Panc1 (cell line): ENCODE measurements at regions not wholly inside any gene's neighbourhood (a gene's known extent, or its start where the extent isn't known, plus 50 kb on each side); places are given as distances from the start of the nearest gene placed in this dataset.

Source experiments
- ATAC-seq: fragments of 200-7000 bp; cut with Tn5 transposase; 2 replicates; pipeline ENCODE4 v1.9.1; 2020; ENCODE audit warnings: mild to moderate bottlenecking, moderate library complexity
- BruUV-seq: library from RNA; stranded (reverse); fragments of 400-500 nt; replicated peaks from 2 replicates; lab custom pipeline; 2021; lab: Mats Ljungman, UMichigan
- CTCF ChIA-PET: fragments of 300-600 bp; sonication (Branson Sonifier 250); formaldehyde crosslinking; loops from one replicate; lab custom pipeline; 2022; ENCODE audit warnings: antibody characterized with exemption; lab: Charles Lee
- POLR2A ChIA-PET: fragments of 300-600 bp; sonication (Branson Sonifier 250); formaldehyde crosslinking; loops from one replicate; lab custom pipeline; 2022; ENCODE audit warnings: antibody characterized with exemption; lab: Charles Lee
- DNase-seq: peaks from one replicate; pipeline ENCODE4 v3.0.0-alpha.2; 2010; ENCODE audit warnings: low read depth, low spot score
- H3K27ac ChIP-seq: 2 replicates; pipeline ENCODE4 v1.5.1; 2011; ENCODE audit warnings: mild to moderate bottlenecking, low read length, inconsistent platforms
- H3K27me3 ChIP-seq: fragments of 200-500 bp; sonication (Bioruptor generic); 2 replicates; pipeline ENCODE4 v1.6.0; 2014; ENCODE audit warnings: low read length, inconsistent platforms; ENCODE audit not compliant: control insufficient read depth, insufficient read depth
- H3K36me3 ChIP-seq: fragments of 200-500 bp; sonication (Bioruptor generic); 2 replicates; pipeline ENCODE4 v1.5.1; 2014; ENCODE audit warnings: inconsistent platforms, mild to moderate bottlenecking, low read length, moderate library complexity; ENCODE audit not compliant: control insufficient read depth, insufficient read depth
- H3K4me1 ChIP-seq: 2 replicates; pipeline ENCODE4 v1.5.1; 2011; ENCODE audit warnings: inconsistent platforms, mild to moderate bottlenecking, low read length, moderate library complexity; ENCODE audit not compliant: control insufficient read depth, insufficient read depth
- H3K4me3 ChIP-seq, 2 experiments: 2 replicates each; pipeline ENCODE4 v1.5.1; 2011 to 2012; ENCODE audit warnings: low read depth in 2 of 2, low read length in 2 of 2, mild to moderate bottlenecking in 2 of 2, inconsistent platforms in 1 of 2, moderate library complexity in 1 of 2
- H3K9me3 ChIP-seq: fragments of 200-500 bp; sonication (Bioruptor generic); 2 replicates; pipeline ENCODE4 v1.5.1; 2014; ENCODE audit warnings: low read depth, mild to moderate bottlenecking, inconsistent platforms, low read length, moderate library complexity; ENCODE audit not compliant: control insufficient read depth, insufficient read depth
- CTCF ChIP-seq: fragments of 450-650 bp; IDR thresholded peaks from 2 replicates; pipeline ENCODE4 v1.5.1; 2017; ENCODE audit warnings: mild to moderate bottlenecking
- POLR2AphosphoS5 ChIP-seq: IDR thresholded peaks from 2 replicates; pipeline ENCODE4 v1.6.1; 2012; ENCODE audit warnings: mild to moderate bottlenecking, low read depth, low read length, moderate library complexity
- SIN3A ChIP-seq: IDR thresholded peaks from 2 replicates; pipeline ENCODE4 v1.6.1; 2012; ENCODE audit warnings: low read depth, mild to moderate bottlenecking, low read length, moderate library complexity, borderline replicate concordance; ENCODE audit not compliant: insufficient read depth
- TCF7L2 ChIP-seq: IDR thresholded peaks from 2 replicates; pipeline ENCODE4 v1.6.1; 2011; ENCODE audit warnings: mild to moderate bottlenecking, low read depth, low read length, inconsistent platforms
- in situ Hi-C: cut with HindIII; loops from 2 replicates; pipeline ENCODE4 v1.10.0; 2016; ENCODE audit warnings: low sequenced_read_pairs, low pct_unique_long_range_greater_than_20kb
- intact Hi-C: fragments of 100-400 bp; cut with micrococcal nuclease; formaldehyde crosslinking; loops from one replicate; pipeline ENCODE4 v1.10.0; 2022; ENCODE audit not compliant: unreplicated experiment
- TF ChIP-seq, protein P1 (sequence below), 2 experiments: IDR thresholded peaks; 2 replicates each; pipeline ENCODE4 v1.6.1; 2011 to 2012; ENCODE audit warnings: low read depth in 2 of 2, control low read depth in 1 of 2, low read length in 1 of 2, mild to moderate bottlenecking in 1 of 2, moderate library complexity in 1 of 2; ENCODE audit not compliant: insufficient read depth in 1 of 2

DNA sequence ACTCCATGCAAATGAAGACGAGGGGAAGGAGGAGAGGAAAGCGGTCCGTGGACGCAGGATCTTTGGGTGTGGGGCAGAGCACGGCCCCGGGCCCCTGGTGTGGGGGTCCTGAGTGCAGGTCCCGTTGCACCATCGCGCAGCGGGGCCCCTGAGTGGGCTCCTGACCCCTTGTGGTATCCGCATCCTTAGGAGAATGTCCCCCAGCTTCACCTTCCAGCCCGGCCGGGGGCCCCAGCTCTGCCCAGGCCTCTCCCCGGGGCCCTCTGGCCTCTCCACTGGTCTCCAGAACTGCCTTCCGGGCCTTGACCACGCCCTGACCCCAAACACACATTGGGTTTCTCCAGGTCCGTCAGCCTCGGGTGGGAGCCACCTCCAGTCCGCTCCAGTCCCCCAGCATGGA lies 431.8 kb upstream of the SALL3 start:
- no peak for DNase-seq
- intact Hi-C loops, result no loop called here
- Histone ChIP-seq H3K27me3 (peaks cover 6% of the 10 kb centered on the region; the same call in 1 of the 2 replicates), H3K4me1 (no peaks in the 10 kb centered on the region), H3K9me3 (no peaks in the 10 kb centered on the region), H3K27ac (no peak overlapping the region), H3K4me3 (no peak overlapping the region), H3K36me3 (no peaks in the 10 kb centered on the region)
- no TSS peak for BruUV-seq
- ATAC-seq, result no peak
- no peak for TF ChIP-seq POLR2AphosphoS5
- TF ChIP-seq SIN3A, result no peak
- no peak for TF ChIP-seq CTCF
- TF ChIP-seq, protein P1, sequence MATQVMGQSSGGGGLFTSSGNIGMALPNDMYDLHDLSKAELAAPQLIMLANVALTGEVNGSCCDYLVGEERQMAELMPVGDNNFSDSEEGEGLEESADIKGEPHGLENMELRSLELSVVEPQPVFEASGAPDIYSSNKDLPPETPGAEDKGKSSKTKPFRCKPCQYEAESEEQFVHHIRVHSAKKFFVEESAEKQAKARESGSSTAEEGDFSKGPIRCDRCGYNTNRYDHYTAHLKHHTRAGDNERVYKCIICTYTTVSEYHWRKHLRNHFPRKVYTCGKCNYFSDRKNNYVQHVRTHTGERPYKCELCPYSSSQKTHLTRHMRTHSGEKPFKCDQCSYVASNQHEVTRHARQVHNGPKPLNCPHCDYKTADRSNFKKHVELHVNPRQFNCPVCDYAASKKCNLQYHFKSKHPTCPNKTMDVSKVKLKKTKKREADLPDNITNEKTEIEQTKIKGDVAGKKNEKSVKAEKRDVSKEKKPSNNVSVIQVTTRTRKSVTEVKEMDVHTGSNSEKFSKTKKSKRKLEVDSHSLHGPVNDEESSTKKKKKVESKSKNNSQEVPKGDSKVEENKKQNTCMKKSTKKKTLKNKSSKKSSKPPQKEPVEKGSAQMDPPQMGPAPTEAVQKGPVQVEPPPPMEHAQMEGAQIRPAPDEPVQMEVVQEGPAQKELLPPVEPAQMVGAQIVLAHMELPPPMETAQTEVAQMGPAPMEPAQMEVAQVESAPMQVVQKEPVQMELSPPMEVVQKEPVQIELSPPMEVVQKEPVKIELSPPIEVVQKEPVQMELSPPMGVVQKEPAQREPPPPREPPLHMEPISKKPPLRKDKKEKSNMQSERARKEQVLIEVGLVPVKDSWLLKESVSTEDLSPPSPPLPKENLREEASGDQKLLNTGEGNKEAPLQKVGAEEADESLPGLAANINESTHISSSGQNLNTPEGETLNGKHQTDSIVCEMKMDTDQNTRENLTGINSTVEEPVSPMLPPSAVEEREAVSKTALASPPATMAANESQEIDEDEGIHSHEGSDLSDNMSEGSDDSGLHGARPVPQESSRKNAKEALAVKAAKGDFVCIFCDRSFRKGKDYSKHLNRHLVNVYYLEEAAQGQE (IDR thresholded peaks at IDR 0.05; ENCODE audit: insufficient read depth in 1 of 2, low read depth in 2 of 2, low read length in 1 of 2), result no peak
- TF ChIP-seq TCF7L2, result no peak
- in situ Hi-C loops, result no loop called here
- CTCF ChIA-PET, result no interaction called here
- POLR2A ChIA-PET, result no interaction called here

DNA sequence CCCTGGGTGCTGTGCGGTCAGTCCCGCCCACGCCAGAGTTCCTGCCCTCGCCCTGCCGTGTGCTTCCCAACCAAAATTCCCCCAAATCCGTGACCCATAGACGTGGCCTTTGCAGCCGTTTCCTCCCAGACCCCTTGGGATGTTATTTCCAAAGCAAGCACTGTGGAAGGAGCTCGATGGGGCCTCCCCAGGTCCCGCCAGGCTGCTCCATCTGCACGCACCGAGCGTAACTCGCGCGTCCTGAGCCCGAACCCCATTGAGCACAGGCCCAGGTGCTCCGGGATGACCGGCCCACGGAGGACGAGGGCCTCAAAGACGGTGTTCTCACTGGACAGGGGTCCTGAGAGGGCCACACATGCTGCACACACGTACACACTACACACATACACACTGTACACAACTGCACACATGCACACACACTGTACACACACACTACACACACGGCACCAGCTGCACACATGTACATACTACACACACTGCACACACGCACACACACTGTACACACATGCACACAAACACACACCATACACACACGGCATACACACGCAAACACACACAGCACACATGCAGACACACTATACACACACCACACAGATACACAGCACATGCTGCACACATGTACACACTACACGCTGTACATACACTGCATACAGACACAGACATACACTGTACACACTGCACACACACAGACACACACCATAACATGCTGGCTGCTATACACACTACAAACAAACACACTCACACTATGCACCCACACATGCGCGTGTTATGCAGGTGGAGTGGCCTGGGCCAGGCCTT lies 431.2 kb upstream of the SALL3 start:
- H3K4me3 ChIP-seq, result no peak overlapping the region
- ATAC-seq, result no peak
- POLR2A ChIA-PET, result no interaction called here
- BruUV-seq, result no TSS peak
- CTCF ChIA-PET, result no interaction called here
- H3K36me3 ChIP-seq, result no peaks in the 10 kb centered on the region
- H3K4me1 ChIP-seq, result no peaks in the 10 kb centered on the region
- intact Hi-C loops (no loop called here), in situ Hi-C loops (no loop called here)
- peaks cover 6% of the 10 kb centered on the region; the same call in 1 of the 2 replicates for H3K27me3 ChIP-seq
- TF ChIP-seq SIN3A (no peak), CTCF (no peak), POLR2AphosphoS5 (no peak), TCF7L2 (no peak)
- TF ChIP-seq, protein P1 (IDR thresholded peaks at IDR 0.05; ENCODE audit: insufficient read depth in 1 of 2, low read depth in 2 of 2, low read length in 1 of 2), result no peak
- no peaks in the 10 kb centered on the region for H3K9me3 ChIP-seq
- no peak overlapping the region for H3K27ac ChIP-seq
- DNase-seq, result no peak
